ENCODE measurements at regions not wholly inside any gene's neighbourhood (a gene's known extent, or its start where the extent isn't known, plus 50 kb on each side); places are given as distances from the start of the nearest gene placed in this dataset.

DNA sequence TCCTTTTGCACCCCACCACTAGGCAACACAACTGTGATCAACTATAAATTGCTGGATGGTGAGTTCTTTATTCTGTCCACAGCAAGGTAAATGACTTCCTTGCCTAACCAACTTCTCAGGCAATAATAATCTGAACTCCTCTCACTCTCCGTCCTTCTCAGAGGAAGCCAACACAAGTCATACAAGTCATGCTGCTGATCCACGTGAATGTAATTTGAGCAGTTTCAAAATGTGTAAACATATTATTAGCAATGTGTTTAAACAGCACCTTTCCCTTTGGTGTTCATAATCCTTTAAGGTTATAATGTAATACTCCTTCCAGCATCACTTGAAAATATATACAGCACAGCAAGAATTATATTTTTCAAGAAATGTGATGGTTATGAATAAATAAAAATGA is 127.9 kb downstream of the QRSL1 start:
- Mint-ChIP-seq H3K4me3 (no peak overlapping the region), H3K27ac (no peak overlapping the region), H3K36me3 (ENCODE audit: low read depth) (no peaks in the 10 kb centered on the region), H3K9me3 (peaks cover 2% of the 10 kb centered on the region), H3K27me3 (peaks cover 18% of the 10 kb centered on the region), H3K4me1 (ENCODE audit: low read depth) (no peaks in the 10 kb centered on the region)
- no peaks in the 10 kb centered on the region for H3K36me3 ChIP-seq (ENCODE audit: insufficient read depth, low read length)
- intact Hi-C loops (cut with DNase I, micrococcal nuclease) = no loop called here
- no peak overlapping the region for H3K27ac ChIP-seq (ENCODE audit: low read depth in 1 of 2, low read length in 2 of 2)
- H3K9me3 ChIP-seq (ENCODE audit: control insufficient read depth in 1 of 2, insufficient read depth in 1 of 2, low read length in 2 of 2) = peaks cover 0 to 7% of the 10 kb centered on the region in 2 experiments
- TF ChIP-seq, protein P1, sequence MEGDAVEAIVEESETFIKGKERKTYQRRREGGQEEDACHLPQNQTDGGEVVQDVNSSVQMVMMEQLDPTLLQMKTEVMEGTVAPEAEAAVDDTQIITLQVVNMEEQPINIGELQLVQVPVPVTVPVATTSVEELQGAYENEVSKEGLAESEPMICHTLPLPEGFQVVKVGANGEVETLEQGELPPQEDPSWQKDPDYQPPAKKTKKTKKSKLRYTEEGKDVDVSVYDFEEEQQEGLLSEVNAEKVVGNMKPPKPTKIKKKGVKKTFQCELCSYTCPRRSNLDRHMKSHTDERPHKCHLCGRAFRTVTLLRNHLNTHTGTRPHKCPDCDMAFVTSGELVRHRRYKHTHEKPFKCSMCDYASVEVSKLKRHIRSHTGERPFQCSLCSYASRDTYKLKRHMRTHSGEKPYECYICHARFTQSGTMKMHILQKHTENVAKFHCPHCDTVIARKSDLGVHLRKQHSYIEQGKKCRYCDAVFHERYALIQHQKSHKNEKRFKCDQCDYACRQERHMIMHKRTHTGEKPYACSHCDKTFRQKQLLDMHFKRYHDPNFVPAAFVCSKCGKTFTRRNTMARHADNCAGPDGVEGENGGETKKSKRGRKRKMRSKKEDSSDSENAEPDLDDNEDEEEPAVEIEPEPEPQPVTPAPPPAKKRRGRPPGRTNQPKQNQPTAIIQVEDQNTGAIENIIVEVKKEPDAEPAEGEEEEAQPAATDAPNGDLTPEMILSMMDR (IDR thresholded peaks at IDR 0.05) = no peak
- H3K4me1 ChIP-seq (ENCODE audit: insufficient read depth, low read length) = no peaks in the 10 kb centered on the region
- H3K27me3 ChIP-seq (ENCODE audit: control insufficient read depth in 1 of 2, insufficient read depth in 2 of 2, low read length in 2 of 2) = no peaks in the 10 kb centered on the region
- ATAC-seq (ENCODE audit: poor library complexity) = no peak
- POLR2A ChIA-PET = no interaction called here
- no peak for DNase-seq
- CTCF ChIA-PET = no interaction called here
- no peak overlapping the region for H3K4me3 ChIP-seq (ENCODE audit: low read length)

DNA sequence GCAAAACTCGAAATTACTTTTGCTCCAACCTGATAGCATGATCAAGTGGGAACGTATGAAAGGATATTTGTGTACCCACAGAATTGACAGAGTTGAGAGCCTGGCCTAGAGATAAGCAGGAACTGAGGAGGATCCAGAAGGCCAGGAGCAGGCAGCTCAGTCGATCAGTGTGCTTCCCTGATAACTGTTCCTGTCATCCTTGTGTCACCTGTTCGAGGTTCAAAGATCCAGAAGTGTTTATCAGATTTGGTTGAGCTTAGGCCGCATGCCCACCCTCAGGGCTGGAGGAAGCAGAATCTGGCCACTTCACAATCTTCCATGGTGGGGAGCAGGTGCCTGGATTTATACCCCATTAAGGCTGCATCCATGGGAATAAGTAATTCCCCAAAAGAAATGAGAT is 124.8 kb downstream of the QRSL1 start:
- H3K4me1 Mint-ChIP-seq (ENCODE audit: low read depth) = no peaks in the 10 kb centered on the region
- ATAC-seq (ENCODE audit: poor library complexity) (no peak), DNase-seq (no peak)
- no peak overlapping the region for H3K27ac Mint-ChIP-seq
- no peak overlapping the region for H3K27ac ChIP-seq (ENCODE audit: low read depth in 1 of 2, low read length in 2 of 2)
- no peaks in the 10 kb centered on the region for H3K36me3 ChIP-seq (ENCODE audit: insufficient read depth, low read length)
- H3K9me3 Mint-ChIP-seq = no peaks in the 10 kb centered on the region
- TF ChIP-seq, protein P1 (IDR thresholded peaks at IDR 0.05) = no peak
- no peak overlapping the region for H3K4me3 ChIP-seq (ENCODE audit: low read length)
- peaks cover 0 to 4% of the 10 kb centered on the region in 2 experiments for H3K9me3 ChIP-seq (ENCODE audit: control insufficient read depth in 1 of 2, insufficient read depth in 1 of 2, low read length in 2 of 2)
- no peak overlapping the region for H3K4me3 Mint-ChIP-seq
- no peaks in the 10 kb centered on the region for H3K27me3 ChIP-seq (ENCODE audit: control insufficient read depth in 1 of 2, insufficient read depth in 2 of 2, low read length in 2 of 2)
- intact Hi-C loops (cut with DNase I, micrococcal nuclease) = no loop called here
- CTCF ChIA-PET = no interaction called here
- H3K27me3 Mint-ChIP-seq = peaks cover 19% of the 10 kb centered on the region
- POLR2A ChIA-PET = no interaction called here
- no peaks in the 10 kb centered on the region for H3K4me1 ChIP-seq (ENCODE audit: insufficient read depth, low read length)
- H3K36me3 Mint-ChIP-seq (ENCODE audit: low read depth) = no peaks in the 10 kb centered on the region

DNA sequence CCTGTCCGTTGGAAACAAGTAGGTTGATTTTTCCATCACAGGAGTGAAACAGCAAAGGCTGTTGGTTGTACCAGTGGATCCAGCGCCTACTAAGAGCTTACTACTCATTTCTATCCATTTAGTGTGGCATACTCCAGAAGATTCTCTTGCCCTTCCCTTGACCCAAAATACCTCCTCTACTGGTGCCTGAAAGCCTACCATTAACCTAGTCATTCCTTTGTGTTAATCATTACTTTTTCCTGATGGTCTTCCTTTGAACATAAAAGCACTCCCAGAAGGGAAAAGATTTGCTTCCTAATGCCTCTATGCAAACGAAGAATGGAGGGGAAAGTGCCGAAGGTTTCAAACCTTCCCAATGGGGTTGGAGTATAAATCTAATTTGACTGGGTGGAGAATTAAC is 123.3 kb downstream of the QRSL1 start:
- DNase-seq (no peak), ATAC-seq (ENCODE audit: poor library complexity) (no peak)
- Histone ChIP-seq H3K4me3 (ENCODE audit: low read length) (no peak overlapping the region), H3K9me3 (ENCODE audit: control insufficient read depth in 1 of 2, insufficient read depth in 1 of 2, low read length in 2 of 2) (no peaks in the 10 kb centered on the region), H3K27me3 (ENCODE audit: control insufficient read depth in 1 of 2, insufficient read depth in 2 of 2, low read length in 2 of 2) (no peaks in the 10 kb centered on the region), H3K36me3 (ENCODE audit: insufficient read depth, low read length) (no peaks in the 10 kb centered on the region), H3K4me1 (ENCODE audit: insufficient read depth, low read length) (no peaks in the 10 kb centered on the region), H3K27ac (ENCODE audit: low read depth in 1 of 2, low read length in 2 of 2) (no peak overlapping the region)
- Mint-ChIP-seq H3K9me3 (no peaks in the 10 kb centered on the region), H3K36me3 (ENCODE audit: low read depth) (no peaks in the 10 kb centered on the region), H3K27me3 (peaks cover 19% of the 10 kb centered on the region), H3K4me1 (ENCODE audit: low read depth) (no peaks in the 10 kb centered on the region), H3K27ac (no peak overlapping the region), H3K4me3 (no peak overlapping the region)
- CTCF ChIA-PET = no interaction called here
- intact Hi-C loops (cut with DNase I, micrococcal nuclease) = no loop called here
- TF ChIP-seq, protein P1 (IDR thresholded peaks at IDR 0.05) = no peak
- POLR2A ChIA-PET = no interaction called here
